Peyer's patch (tissue), 4 donors: ENCODE measurements at regions not wholly inside any gene's neighbourhood (a gene's known extent, or its start where the extent isn't known, plus 50 kb on each side); places are given as distances from the start of the nearest gene placed in this dataset.

Experiments used
- DNase-seq, 3 donors: peaks; one replicate each; pipeline ENCODE4 v3.0.0-alpha.2; 2017 to 2019
- H3K27ac ChIP-seq, 4 donors: fragments of 200-600 bp; sonication (generic); one replicate each; pipeline ENCODE4 v1.5.1; 2016 to 2019
- H3K27me3 ChIP-seq, 2 donors: fragments of 200-600 bp; sonication (generic); one replicate each; pipeline ENCODE4 v1.5.1; 2019
- H3K36me3 ChIP-seq, 3 donors: fragments of 200-600 bp; sonication (generic); one replicate each; pipeline ENCODE4 v1.5.1; 2016 to 2019
- H3K4me1 ChIP-seq, 4 donors: fragments of 200-600 bp; sonication (generic); one replicate each; pipeline ENCODE4 v1.5.1; 2016 to 2019
- H3K4me3 ChIP-seq, 4 donors: fragments of 200-600 bp; sonication (generic); 1 replicate in 3 of 4; 2 replicates in 1 of 4; pipeline ENCODE4 v1.5.1; 2016 to 2019; ENCODE audit warnings: mild to moderate bottlenecking in 1 of 4
- H3K9me3 ChIP-seq, 4 donors: fragments of 200-600 bp; sonication (generic); one replicate each; pipeline ENCODE4 v1.5.1; 2016 to 2019; ENCODE audit warnings: mild to moderate bottlenecking in 1 of 4
- CTCF ChIP-seq, 6 experiments: fragments of 450-650 bp in 4 of 6; fragments of 200-600 bp in 2 of 6; sonication (generic) in 1 of 6; IDR thresholded peaks; one replicate each; pipeline ENCODE4 v1.5.1; 2017 to 2019; ENCODE audit warnings: antibody characterized with exemption in 6 of 6, mild to moderate bottlenecking in 3 of 6, moderate library complexity in 1 of 6
- POLR2A ChIP-seq, 2 donors: fragments of 450-650 bp; IDR thresholded peaks; one replicate each; pipeline ENCODE4 v1.5.1; 2017; ENCODE audit warnings: antibody characterized with exemption in 2 of 2, mild to moderate bottlenecking in 2 of 2, moderate library complexity in 2 of 2

- TF ChIP-seq POLR2A (IDR thresholded peaks at IDR 0.05) (no peak), CTCF (IDR thresholded peaks at IDR 0.05) (peak in 2 of 6 experiments; percentile 19 to 30)
- no peaks in the 10 kb centered on the region for H3K9me3 ChIP-seq
- DNase-seq: peak in 1 of 3 donors; percentile 51
Observed at GRCh38 chr2:198930170-198930569, 527.6 kb downstream of the SATB2 start.

GRCh38 chr2:198928026-198928425, 529.7 kb downstream of the SATB2 start:
- no peaks in the 10 kb centered on the region for H3K36me3 ChIP-seq
- no peaks in the 10 kb centered on the region for H3K9me3 ChIP-seq
- H3K27ac ChIP-seq: no peak overlapping the region
- no peak for DNase-seq
- TF ChIP-seq POLR2A (IDR thresholded peaks at IDR 0.05): no peak
- TF ChIP-seq CTCF (IDR thresholded peaks at IDR 0.05): no peak
- H3K4me3 ChIP-seq: no peak overlapping the region
- H3K27me3 ChIP-seq: no peaks in the 10 kb centered on the region
- no peaks in the 10 kb centered on the region for H3K4me1 ChIP-seq

More at GRCh38 chr2:198930170-198930569, 527.6 kb downstream of the SATB2 start:
- Histone ChIP-seq H3K4me1 (no peaks in the 10 kb centered on the region), H3K36me3 (no peaks in the 10 kb centered on the region), H3K27me3 (no peaks in the 10 kb centered on the region), H3K4me3 (no peak overlapping the region), H3K27ac (no peak overlapping the region)

- Histone ChIP-seq H3K9me3 (no peaks in the 10 kb centered on the region), H3K27ac (no peak overlapping the region), H3K36me3 (no peaks in the 10 kb centered on the region), H3K27me3 (no peaks in the 10 kb centered on the region), H3K4me3 (no peak overlapping the region), H3K4me1 (peaks cover 0 to 5% (median 0%) of the 10 kb centered on the region in 4 donors)
- no peak for DNase-seq
- TF ChIP-seq POLR2A (IDR thresholded peaks at IDR 0.05) (no peak), CTCF (IDR thresholded peaks at IDR 0.05) (no peak)
Observed at GRCh38 chr2:198917926-198918720, 539.6 kb downstream of the SATB2 start.

- Histone ChIP-seq H3K27ac (no peak overlapping the region), H3K4me1 (peaks cover 0 to 5% (median 0%) of the 10 kb centered on the region in 4 donors), H3K27me3 (no peaks in the 10 kb centered on the region), H3K36me3 (no peaks in the 10 kb centered on the region), H3K9me3 (no peaks in the 10 kb centered on the region), H3K4me3 (no peak overlapping the region)
- TF ChIP-seq CTCF (IDR thresholded peaks at IDR 0.05) (no peak), POLR2A (IDR thresholded peaks at IDR 0.05) (no peak)
- no peak for DNase-seq
Observed at GRCh38 chr2:198917275-198917674, 540.5 kb downstream of the SATB2 start.

GRCh38 chr2:198916548-198917080, 541.1 kb downstream of the SATB2 start:
- DNase-seq: no peak
- no peak overlapping the region for H3K4me3 ChIP-seq
- no peaks in the 10 kb centered on the region for H3K9me3 ChIP-seq
- no peak overlapping the region for H3K27ac ChIP-seq
- no peak for TF ChIP-seq POLR2A (IDR thresholded peaks at IDR 0.05)
- no peak for TF ChIP-seq CTCF (IDR thresholded peaks at IDR 0.05)
- H3K4me1 ChIP-seq: peaks cover 0 to 5% (median 0%) of the 10 kb centered on the region in 4 donors
- no peaks in the 10 kb centered on the region for H3K36me3 ChIP-seq
- no peaks in the 10 kb centered on the region for H3K27me3 ChIP-seq
